ENCODE measurements at regions not wholly inside any gene's neighbourhood (a gene's known extent, or its start where the extent isn't known, plus 50 kb on each side); places are given as distances from the start of the nearest gene placed in this dataset.

DNA sequence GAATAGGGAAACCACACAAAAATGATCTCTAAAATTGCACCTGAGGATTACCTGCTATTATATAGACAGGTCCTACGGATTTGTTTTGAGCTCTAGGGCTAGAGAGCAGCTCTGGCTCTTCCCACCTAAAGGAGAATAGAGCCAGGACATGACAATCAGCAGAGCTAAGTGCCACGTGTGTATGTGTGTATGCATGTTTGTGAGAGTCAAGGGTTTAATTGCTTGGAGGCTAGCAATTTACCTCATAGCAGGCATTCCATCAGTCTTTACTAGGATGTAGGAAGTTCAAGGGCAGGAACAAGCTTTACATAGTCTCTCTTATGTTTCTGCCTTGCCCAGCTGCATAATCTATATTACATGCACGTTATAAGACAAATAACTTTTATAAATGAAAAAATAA, 498.2 kb downstream of the NSUN3 start:
- ChIA-PET CTCF (no interaction called here), RAD21 (ENCODE audit: low non-redundant PET in 1 of 2, low total read pairs in 2 of 2, uncharacterized antibody in 2 of 2, unreplicated experiment in 2 of 2) (no interaction called here), POLR2A (no interaction called here)
- intact Hi-C loops (cut with micrococcal nuclease) = no loop called here
- Histone ChIP-seq H3K79me2 (ENCODE audit: insufficient read depth, low read length) (no peaks in the 10 kb centered on the region), H3K27me3 (ENCODE audit: insufficient read depth, low read length) (no peaks in the 10 kb centered on the region), H4K20me1 (ENCODE audit: insufficient read depth) (no peaks in the 10 kb centered on the region), H3K9me2 (ENCODE audit: insufficient read depth) (no peaks in the 10 kb centered on the region), H3K27ac (ENCODE audit: low read depth, low read length) (no peak overlapping the region), H3K9me3 (ENCODE audit: control insufficient read depth in 1 of 2, insufficient read depth in 1 of 2, low read depth in 1 of 2, low read length in 2 of 2) (peaks cover 4 to 14% of the 10 kb centered on the region in 2 experiments; a peak in 2 of 4 replicates), H3K36me3 (ENCODE audit: control insufficient read depth in 1 of 2, insufficient read depth in 2 of 2, low read length in 2 of 2) (no peaks in the 10 kb centered on the region; a peak in 1 of 4 replicates), H3K9ac (ENCODE audit: low read length) (no peak overlapping the region), H3K4me1 (ENCODE audit: control insufficient read depth in 1 of 2, insufficient read depth in 2 of 2, low read length in 2 of 2) (no peaks in the 10 kb centered on the region), H3K4me3 (replicated peaks in 1 of 2; ENCODE audit: low read depth in 1 of 2, low read length in 2 of 2) (no peak overlapping the region), H2AFZ (ENCODE audit: low read depth, low read length, poor library complexity, severe bottlenecking) (no peak overlapping the region), H3K4me2 (ENCODE audit: low read length) (no peak overlapping the region)
- TF ChIP-seq, protein P1, sequence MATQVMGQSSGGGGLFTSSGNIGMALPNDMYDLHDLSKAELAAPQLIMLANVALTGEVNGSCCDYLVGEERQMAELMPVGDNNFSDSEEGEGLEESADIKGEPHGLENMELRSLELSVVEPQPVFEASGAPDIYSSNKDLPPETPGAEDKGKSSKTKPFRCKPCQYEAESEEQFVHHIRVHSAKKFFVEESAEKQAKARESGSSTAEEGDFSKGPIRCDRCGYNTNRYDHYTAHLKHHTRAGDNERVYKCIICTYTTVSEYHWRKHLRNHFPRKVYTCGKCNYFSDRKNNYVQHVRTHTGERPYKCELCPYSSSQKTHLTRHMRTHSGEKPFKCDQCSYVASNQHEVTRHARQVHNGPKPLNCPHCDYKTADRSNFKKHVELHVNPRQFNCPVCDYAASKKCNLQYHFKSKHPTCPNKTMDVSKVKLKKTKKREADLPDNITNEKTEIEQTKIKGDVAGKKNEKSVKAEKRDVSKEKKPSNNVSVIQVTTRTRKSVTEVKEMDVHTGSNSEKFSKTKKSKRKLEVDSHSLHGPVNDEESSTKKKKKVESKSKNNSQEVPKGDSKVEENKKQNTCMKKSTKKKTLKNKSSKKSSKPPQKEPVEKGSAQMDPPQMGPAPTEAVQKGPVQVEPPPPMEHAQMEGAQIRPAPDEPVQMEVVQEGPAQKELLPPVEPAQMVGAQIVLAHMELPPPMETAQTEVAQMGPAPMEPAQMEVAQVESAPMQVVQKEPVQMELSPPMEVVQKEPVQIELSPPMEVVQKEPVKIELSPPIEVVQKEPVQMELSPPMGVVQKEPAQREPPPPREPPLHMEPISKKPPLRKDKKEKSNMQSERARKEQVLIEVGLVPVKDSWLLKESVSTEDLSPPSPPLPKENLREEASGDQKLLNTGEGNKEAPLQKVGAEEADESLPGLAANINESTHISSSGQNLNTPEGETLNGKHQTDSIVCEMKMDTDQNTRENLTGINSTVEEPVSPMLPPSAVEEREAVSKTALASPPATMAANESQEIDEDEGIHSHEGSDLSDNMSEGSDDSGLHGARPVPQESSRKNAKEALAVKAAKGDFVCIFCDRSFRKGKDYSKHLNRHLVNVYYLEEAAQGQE (IDR thresholded peaks at IDR 0.05; ENCODE audit: low read depth) = no peak
- no peak for TF ChIP-seq ELF1 (IDR thresholded peaks at IDR 0.05; ENCODE audit: borderline replicate concordance, low read depth)
- TF ChIP-seq, protein P2, sequence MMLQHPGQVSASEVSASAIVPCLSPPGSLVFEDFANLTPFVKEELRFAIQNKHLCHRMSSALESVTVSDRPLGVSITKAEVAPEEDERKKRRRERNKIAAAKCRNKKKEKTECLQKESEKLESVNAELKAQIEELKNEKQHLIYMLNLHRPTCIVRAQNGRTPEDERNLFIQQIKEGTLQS (IDR thresholded peaks at IDR 0.05) = no peak
- TF ChIP-seq POLR2AphosphoS5 (IDR thresholded peaks at IDR 0.05; ENCODE audit: low read depth, low read length) = no peak
- no peak for TF ChIP-seq SP1 (IDR thresholded peaks at IDR 0.05; ENCODE audit: low read depth)
- TF ChIP-seq, protein P3, sequence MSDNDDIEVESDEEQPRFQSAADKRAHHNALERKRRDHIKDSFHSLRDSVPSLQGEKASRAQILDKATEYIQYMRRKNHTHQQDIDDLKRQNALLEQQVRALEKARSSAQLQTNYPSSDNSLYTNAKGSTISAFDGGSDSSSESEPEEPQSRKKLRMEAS (IDR thresholded peaks at IDR 0.05) = no peak
- no peak for TF ChIP-seq EGR1 (IDR thresholded peaks at IDR 0.05; ENCODE audit: low read depth)
- no peak for TF ChIP-seq EZH2 (IDR thresholded peaks at IDR 0.05)
- TF ChIP-seq TCF7L2 (IDR thresholded peaks at IDR 0.05; ENCODE audit: borderline replicate concordance, extremely low read depth, insufficient read depth, insufficient read length) = no peak
- no peak for TF ChIP-seq YY1 (IDR thresholded peaks at IDR 0.05; ENCODE audit: extremely low read depth, insufficient replicate concordance, low read depth, low read length)
- no peak for TF ChIP-seq ZNF274 (IDR thresholded peaks at IDR 0.05; ENCODE audit: low read depth, low read length)
- ATAC-seq (no peak), DNase-seq (ENCODE audit: low read depth, low spot score) (no peak)
- BruUV-seq (replicated peaks) = no TSS peak
